ENCODE measurements at regions not wholly inside any gene's neighbourhood (a gene's known extent, or its start where the extent isn't known, plus 50 kb on each side); places are given as distances from the start of the nearest gene placed in this dataset.

DNA sequence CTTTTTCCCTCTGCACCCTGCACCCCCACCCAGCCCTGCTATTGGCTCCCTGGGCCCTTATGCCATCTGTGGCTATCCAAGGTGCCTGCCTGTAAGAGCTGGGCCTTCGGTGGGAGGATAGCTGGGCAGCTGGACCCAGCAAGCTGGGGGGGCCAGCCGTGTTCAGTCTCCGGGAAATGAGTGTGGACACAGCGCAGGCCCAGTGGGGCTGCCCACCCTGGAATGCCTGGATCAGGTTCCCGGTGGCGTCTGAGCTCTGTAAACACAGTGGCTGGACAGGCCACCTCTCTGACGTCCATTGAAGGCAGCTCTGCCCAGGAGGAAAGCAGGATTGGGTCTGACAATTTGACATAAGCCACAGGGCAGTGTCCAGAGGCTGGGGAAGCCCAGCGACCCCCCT lies 127.8 kb downstream of the FOXD2 start:
- H3K9ac ChIP-seq (ENCODE audit: low read depth, low read length, poor library complexity, severe bottlenecking) = no peak overlapping the region
- no peak for TF ChIP-seq EZH2phosphoT487 (IDR thresholded peaks at IDR 0.05; ENCODE audit: borderline replicate concordance)
- TF ChIP-seq, protein P1, sequence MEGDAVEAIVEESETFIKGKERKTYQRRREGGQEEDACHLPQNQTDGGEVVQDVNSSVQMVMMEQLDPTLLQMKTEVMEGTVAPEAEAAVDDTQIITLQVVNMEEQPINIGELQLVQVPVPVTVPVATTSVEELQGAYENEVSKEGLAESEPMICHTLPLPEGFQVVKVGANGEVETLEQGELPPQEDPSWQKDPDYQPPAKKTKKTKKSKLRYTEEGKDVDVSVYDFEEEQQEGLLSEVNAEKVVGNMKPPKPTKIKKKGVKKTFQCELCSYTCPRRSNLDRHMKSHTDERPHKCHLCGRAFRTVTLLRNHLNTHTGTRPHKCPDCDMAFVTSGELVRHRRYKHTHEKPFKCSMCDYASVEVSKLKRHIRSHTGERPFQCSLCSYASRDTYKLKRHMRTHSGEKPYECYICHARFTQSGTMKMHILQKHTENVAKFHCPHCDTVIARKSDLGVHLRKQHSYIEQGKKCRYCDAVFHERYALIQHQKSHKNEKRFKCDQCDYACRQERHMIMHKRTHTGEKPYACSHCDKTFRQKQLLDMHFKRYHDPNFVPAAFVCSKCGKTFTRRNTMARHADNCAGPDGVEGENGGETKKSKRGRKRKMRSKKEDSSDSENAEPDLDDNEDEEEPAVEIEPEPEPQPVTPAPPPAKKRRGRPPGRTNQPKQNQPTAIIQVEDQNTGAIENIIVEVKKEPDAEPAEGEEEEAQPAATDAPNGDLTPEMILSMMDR (conservative IDR thresholded peaks at IDR 0.05; ENCODE audit: low read length) = no peak
- H3K9me2 ChIP-seq (replicated peaks; ENCODE audit: low read depth, low read length) = no peaks in the 10 kb centered on the region
- no peaks in the 10 kb centered on the region for H3K36me3 ChIP-seq (ENCODE audit: insufficient read depth, low read length)
- H4K20me1 ChIP-seq (ENCODE audit: insufficient read depth, low read length, poor library complexity, severe bottlenecking) = no peaks in the 10 kb centered on the region
- no peak overlapping the region for H3K4me3 ChIP-seq (ENCODE audit: low read length, poor library complexity, severe bottlenecking)
- H3K9me3 ChIP-seq (ENCODE audit: insufficient read depth, low read depth, low read length) = no peaks in the 10 kb centered on the region
- H3K79me2 ChIP-seq (ENCODE audit: insufficient read depth, low read length) = no peaks in the 10 kb centered on the region
- H3K4me1 ChIP-seq (ENCODE audit: insufficient read depth, low read length, poor library complexity, severe bottlenecking) = no peaks in the 10 kb centered on the region
- H3F3A ChIP-seq (ENCODE audit: low read depth) = no peaks in the 10 kb centered on the region
- H2AFZ ChIP-seq (ENCODE audit: low read length) = no peak overlapping the region
- H3K27me3 ChIP-seq (ENCODE audit: insufficient read depth, low read length, poor library complexity, severe bottlenecking) = no peaks in the 10 kb centered on the region
- H3K4me2 ChIP-seq (ENCODE audit: low read depth, low read length, poor library complexity, severe bottlenecking) = no peak overlapping the region

DNA sequence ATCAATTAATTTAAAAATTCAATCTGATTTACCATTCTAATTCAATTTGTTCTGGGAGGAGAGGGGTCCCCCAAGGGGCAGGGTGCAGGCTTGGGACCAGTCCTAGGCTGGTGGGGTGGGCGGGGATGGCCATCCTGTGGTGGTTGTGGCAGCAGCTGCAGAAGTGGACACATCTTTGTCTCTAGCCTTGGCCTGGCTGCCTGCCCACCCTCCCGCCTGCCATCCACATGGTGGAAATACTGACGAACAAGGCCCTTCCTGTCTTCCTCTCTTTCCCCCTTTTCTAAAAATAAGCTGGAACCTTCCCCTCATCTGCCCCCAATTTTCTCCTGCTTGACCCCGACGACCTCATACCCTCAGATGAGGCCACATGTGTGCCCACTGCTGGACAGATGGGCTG lies 130.9 kb downstream of the FOXD2 start:
- H3K4me3 ChIP-seq (ENCODE audit: low read length, poor library complexity, severe bottlenecking) = no peak overlapping the region
- no peaks in the 10 kb centered on the region for H3K79me2 ChIP-seq (ENCODE audit: insufficient read depth, low read length)
- no peaks in the 10 kb centered on the region for H4K20me1 ChIP-seq (ENCODE audit: insufficient read depth, low read length, poor library complexity, severe bottlenecking)
- H2AFZ ChIP-seq (ENCODE audit: low read length) = no peak overlapping the region
- H3K4me2 ChIP-seq (ENCODE audit: low read depth, low read length, poor library complexity, severe bottlenecking) = no peak overlapping the region
- no peaks in the 10 kb centered on the region for H3K9me3 ChIP-seq (ENCODE audit: insufficient read depth, low read depth, low read length)
- H3K27me3 ChIP-seq (ENCODE audit: insufficient read depth, low read length, poor library complexity, severe bottlenecking) = no peaks in the 10 kb centered on the region
- H3K4me1 ChIP-seq (ENCODE audit: insufficient read depth, low read length, poor library complexity, severe bottlenecking) = no peaks in the 10 kb centered on the region
- no peaks in the 10 kb centered on the region for H3K36me3 ChIP-seq (ENCODE audit: insufficient read depth, low read length)
- H3K9ac ChIP-seq (ENCODE audit: low read depth, low read length, poor library complexity, severe bottlenecking) = no peak overlapping the region
- TF ChIP-seq, protein P1 (conservative IDR thresholded peaks at IDR 0.05; ENCODE audit: low read length) = no peak
- no peak for TF ChIP-seq EZH2phosphoT487 (IDR thresholded peaks at IDR 0.05; ENCODE audit: borderline replicate concordance)
- H3F3A ChIP-seq (ENCODE audit: low read depth) = no peaks in the 10 kb centered on the region
- H3K9me2 ChIP-seq (replicated peaks; ENCODE audit: low read depth, low read length) = no peaks in the 10 kb centered on the region

- H3K9me3 ChIP-seq (ENCODE audit: insufficient read depth, low read depth, low read length) = no peaks in the 10 kb centered on the region
- no peaks in the 10 kb centered on the region for H3K27me3 ChIP-seq (ENCODE audit: insufficient read depth, low read length, poor library complexity, severe bottlenecking)
These were observed 131.4 kb downstream of the FOXD2 start for GRCh38 chr1:47569261-47569660.

DNA sequence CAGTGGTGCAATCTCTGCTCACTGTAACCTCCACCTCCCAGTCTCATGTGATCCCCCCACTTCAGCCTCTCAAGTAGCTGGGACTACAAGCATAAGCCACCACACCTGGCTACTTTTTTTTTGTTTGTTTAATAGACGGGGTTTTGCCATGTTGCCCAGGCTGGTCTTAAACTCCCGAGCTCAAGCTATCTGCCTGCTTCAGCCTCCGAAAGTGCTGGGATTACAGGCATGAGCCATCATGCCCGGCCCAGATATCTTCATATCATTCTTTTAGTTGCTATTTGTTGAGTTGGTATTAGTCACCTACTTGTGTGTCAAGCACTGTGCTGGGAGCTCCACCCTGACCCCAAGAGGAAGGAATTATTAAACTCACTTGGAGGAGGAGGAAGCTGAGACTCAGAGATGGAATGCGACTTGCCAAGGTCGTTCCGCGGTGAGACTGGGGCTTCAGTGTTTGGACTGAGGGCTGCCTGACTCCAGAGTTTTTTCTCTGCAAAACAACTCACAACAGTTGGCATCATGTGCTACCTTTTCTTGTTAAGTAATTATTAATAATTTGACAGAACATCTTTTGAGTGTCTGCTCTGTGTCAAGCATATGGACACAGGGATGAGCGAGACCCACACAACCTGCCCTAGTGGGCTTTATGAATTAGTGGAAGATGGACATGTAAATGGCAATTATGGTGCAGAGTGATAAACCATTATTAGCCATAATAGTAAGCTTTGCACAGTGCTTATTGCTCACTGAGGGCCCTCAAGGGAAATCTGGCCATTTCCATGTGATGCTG lies 132.0 kb downstream of the FOXD2 start:
- H3K27me3 ChIP-seq (ENCODE audit: insufficient read depth, low read length, poor library complexity, severe bottlenecking) = no peaks in the 10 kb centered on the region
- TF ChIP-seq EZH2phosphoT487 (IDR thresholded peaks at IDR 0.05; ENCODE audit: borderline replicate concordance) = no peak
- TF ChIP-seq, protein P1 (conservative IDR thresholded peaks at IDR 0.05; ENCODE audit: low read length) = no peak
- no peaks in the 10 kb centered on the region for H3K79me2 ChIP-seq (ENCODE audit: insufficient read depth, low read length)
- no peaks in the 10 kb centered on the region for H3K9me3 ChIP-seq (ENCODE audit: insufficient read depth, low read depth, low read length)
- H3F3A ChIP-seq (ENCODE audit: low read depth) = no peaks in the 10 kb centered on the region
- no peak overlapping the region for H3K9ac ChIP-seq (ENCODE audit: low read depth, low read length, poor library complexity, severe bottlenecking)
- H3K4me2 ChIP-seq (ENCODE audit: low read depth, low read length, poor library complexity, severe bottlenecking) = no peak overlapping the region
- no peaks in the 10 kb centered on the region for H3K36me3 ChIP-seq (ENCODE audit: insufficient read depth, low read length)
- no peaks in the 10 kb centered on the region for H3K9me2 ChIP-seq (replicated peaks; ENCODE audit: low read depth, low read length)
- no peaks in the 10 kb centered on the region for H4K20me1 ChIP-seq (ENCODE audit: insufficient read depth, low read length, poor library complexity, severe bottlenecking)
- H3K4me1 ChIP-seq (ENCODE audit: insufficient read depth, low read length, poor library complexity, severe bottlenecking) = no peaks in the 10 kb centered on the region
- no peak overlapping the region for H2AFZ ChIP-seq (ENCODE audit: low read length)
- no peak overlapping the region for H3K4me3 ChIP-seq (ENCODE audit: low read length, poor library complexity, severe bottlenecking)

More at GRCh38 chr1:47569261-47569660, 131.4 kb downstream of the FOXD2 start:
- no peaks in the 10 kb centered on the region for H3K4me1 ChIP-seq (ENCODE audit: insufficient read depth, low read length, poor library complexity, severe bottlenecking)
- H3F3A ChIP-seq (ENCODE audit: low read depth) = no peaks in the 10 kb centered on the region
- H3K79me2 ChIP-seq (ENCODE audit: insufficient read depth, low read length) = no peaks in the 10 kb centered on the region
- H4K20me1 ChIP-seq (ENCODE audit: insufficient read depth, low read length, poor library complexity, severe bottlenecking) = no peaks in the 10 kb centered on the region
- H3K4me2 ChIP-seq (ENCODE audit: low read depth, low read length, poor library complexity, severe bottlenecking) = no peak overlapping the region
- H2AFZ ChIP-seq (ENCODE audit: low read length) = no peak overlapping the region
- no peaks in the 10 kb centered on the region for H3K9me2 ChIP-seq (replicated peaks; ENCODE audit: low read depth, low read length)
- H3K36me3 ChIP-seq (ENCODE audit: insufficient read depth, low read length) = no peaks in the 10 kb centered on the region
- no peak for TF ChIP-seq EZH2phosphoT487 (IDR thresholded peaks at IDR 0.05; ENCODE audit: borderline replicate concordance)
- no peak overlapping the region for H3K4me3 ChIP-seq (ENCODE audit: low read length, poor library complexity, severe bottlenecking)
- no peak overlapping the region for H3K9ac ChIP-seq (ENCODE audit: low read depth, low read length, poor library complexity, severe bottlenecking)

Measured in Loucy (cell line).